ENCODE measurements at regions not wholly inside any gene's neighbourhood (a gene's known extent, or its start where the extent isn't known, plus 50 kb on each side); places are given as distances from the start of the nearest gene placed in this dataset.
"Not testable (repeated sequence)": the region's sequence is repeated elsewhere in the genome, so short reads cannot be mapped to it uniquely, and the experiment has no call there.

GRCh38 chr2:173552531-173552930 lies 197.9 kb downstream of the CDCA7 start:
- no peak for DNase-seq

- no peak for DNase-seq
Observed at GRCh38 chr2:173553593-173553992, 198.9 kb downstream of the CDCA7 start.

GRCh38 chr2:173555833-173556232 lies 201.2 kb downstream of the CDCA7 start:
- DNase-seq: no peak

GRCh38 chr2:173556816-173557215 lies 202.1 kb downstream of the CDCA7 start:
- DNase-seq: no peak

GRCh38 chr2:173557497-173557896 lies 202.8 kb downstream of the CDCA7 start:
- no peak for DNase-seq

- no peak for DNase-seq
Observed at GRCh38 chr2:173567493-173567892, 212.8 kb downstream of the CDCA7 start.

GRCh38 chr2:173568054-173568453 lies 213.4 kb downstream of the CDCA7 start:
- no peak for DNase-seq

- DNase-seq: no peak
Observed at GRCh38 chr2:173571021-173571821, 216.5 kb downstream of the CDCA7 start.

GRCh38 chr2:173571887-173572680 lies 217.4 kb downstream of the CDCA7 start:
- DNase-seq: no peak

GRCh38 chr2:173572848-173573247 lies 218.2 kb downstream of the CDCA7 start:
- DNase-seq: no peak

GRCh38 chr2:173573782-173574181 lies 219.1 kb downstream of the CDCA7 start:
- not testable (repeated sequence) for DNase-seq

- DNase-seq: no peak
Observed at GRCh38 chr2:173574324-173575112, 219.8 kb downstream of the CDCA7 start.

GRCh38 chr2:173578404-173579107 lies 223.9 kb downstream of the CDCA7 start:
- DNase-seq: no peak

- DNase-seq: no peak
Observed at GRCh38 chr2:173580351-173580750, 225.7 kb downstream of the CDCA7 start.

GRCh38 chr2:173580956-173581355 lies 226.3 kb downstream of the CDCA7 start:
- no peak for DNase-seq

- no peak for DNase-seq
Observed at GRCh38 chr2:173583196-173583595, 228.5 kb downstream of the CDCA7 start.

GRCh38 chr2:173584000-173584399 lies 229.3 kb downstream of the CDCA7 start:
- no peak for DNase-seq

- no peak for DNase-seq
Observed at GRCh38 chr2:173584676-173585458, 230.2 kb downstream of the CDCA7 start.

- DNase-seq: no peak
Observed at GRCh38 chr2:173588931-173589369, 234.3 kb downstream of the CDCA7 start.

- no peak for DNase-seq
Observed at GRCh38 chr2:173589604-173590275, 235.1 kb downstream of the CDCA7 start.

GRCh38 chr2:173590276-173590861 lies 235.7 kb downstream of the CDCA7 start:
- no peak for DNase-seq
